Ectodermal cell (in vitro differentiated cells): ENCODE measurements at regions not wholly inside any gene's neighbourhood (a gene's known extent, or its start where the extent isn't known, plus 50 kb on each side); places are given as distances from the start of the nearest gene placed in this dataset.

Experiments used
- H3K27ac ChIP-seq: 2 replicates; pipeline ENCODE4 v1.7.0; 2013; ENCODE audit warnings: mild to moderate bottlenecking, low read depth, low read length; ENCODE audit not compliant: insufficient read depth, poor library complexity, severe bottlenecking
- H3K27me3 ChIP-seq: 2 replicates; pipeline ENCODE4 v1.7.0; 2013; ENCODE audit warnings: mild to moderate bottlenecking, low read length; ENCODE audit not compliant: insufficient read depth, control insufficient read depth, poor library complexity, severe bottlenecking
- H3K36me3 ChIP-seq: one replicate; pipeline ENCODE4 v1.7.0; 2013; ENCODE audit warnings: low read length; ENCODE audit not compliant: control insufficient read depth, insufficient read depth
- H3K4me1 ChIP-seq: one replicate; pipeline ENCODE4 v1.7.0; 2013; ENCODE audit warnings: low read length; ENCODE audit not compliant: control insufficient read depth, insufficient read depth
- H3K4me3 ChIP-seq: 2 replicates; pipeline ENCODE4 v1.7.0; 2013; ENCODE audit warnings: low read depth, low read length, control low read depth; ENCODE audit not compliant: insufficient read depth
- H3K9me3 ChIP-seq: 2 replicates; pipeline ENCODE4 v1.7.0; 2013; ENCODE audit warnings: mild to moderate bottlenecking, low read length, moderate library complexity; ENCODE audit not compliant: control insufficient read depth
- WGBS, 2 experiments: methylation state at CpG; one replicate each; pipeline ENCODE4 v1.1.7; 2013; ENCODE audit warnings: missing lambda C conversion rate in 2 of 2; 5-methylcytosine and 5-hydroxymethylcytosine counted together

DNA sequence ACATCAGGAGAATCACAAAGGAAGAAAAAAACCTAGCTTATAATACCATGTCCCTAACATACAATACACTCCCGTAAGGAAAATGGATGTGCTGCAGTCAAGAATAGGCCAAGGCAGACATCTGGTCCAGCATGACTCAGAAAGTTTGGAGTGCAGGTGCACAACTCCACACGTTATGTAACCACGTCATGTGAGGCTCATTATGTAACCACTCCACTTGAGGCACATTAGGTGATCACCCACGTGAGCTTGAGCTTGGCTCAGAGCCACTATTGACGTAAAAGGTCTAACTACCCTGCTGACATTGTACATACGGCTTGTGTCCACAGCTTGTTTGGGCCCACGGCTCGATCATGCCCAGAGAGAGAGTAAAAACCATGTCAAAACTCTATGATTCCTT lies 99.8 kb upstream of the C1orf21 start:
- H3K4me1 ChIP-seq = no peaks in the 10 kb centered on the region
- no peaks in the 10 kb centered on the region for H3K27me3 ChIP-seq
- peaks cover 7% of the 10 kb centered on the region for H3K9me3 ChIP-seq
- no peaks in the 10 kb centered on the region for H3K36me3 ChIP-seq
- no peak overlapping the region for H3K4me3 ChIP-seq
- H3K27ac ChIP-seq = no peak overlapping the region
- 95 to 97% methylated on average over 8 of the region's 8 CpGs for WGBS, 2 experiments

DNA sequence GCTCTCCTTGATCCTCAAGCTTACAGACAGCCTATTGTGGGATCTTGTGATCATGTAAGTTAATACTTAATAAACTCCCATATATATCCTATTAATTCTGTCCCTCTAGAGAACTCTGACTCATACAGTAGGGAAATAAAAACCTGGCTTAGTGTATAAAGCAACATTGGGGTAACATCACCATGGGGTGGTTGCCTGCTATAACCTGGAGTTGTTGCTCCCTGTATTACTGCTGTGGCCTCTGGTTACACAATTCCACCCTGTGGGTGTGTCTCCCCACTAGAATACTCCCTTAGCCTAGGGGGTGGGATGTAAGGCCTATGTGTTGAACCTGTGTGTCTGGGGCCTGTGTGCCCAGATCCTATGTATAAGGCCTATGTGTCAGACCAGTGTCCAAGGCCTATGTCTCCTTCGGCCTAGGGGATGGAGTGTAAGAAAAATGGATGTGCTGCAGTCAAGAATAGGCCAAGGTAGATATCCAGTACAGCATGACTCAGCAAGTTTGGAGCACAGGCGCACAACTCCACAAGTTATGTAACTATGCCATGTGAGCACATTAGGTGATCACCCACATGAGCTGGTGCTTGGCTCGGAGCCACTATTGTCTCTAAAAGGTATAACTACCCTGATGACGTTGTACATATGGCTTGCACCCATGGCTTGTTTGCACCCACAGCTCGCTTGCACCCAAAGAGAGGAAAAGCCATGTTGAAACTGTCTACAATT lies 96.8 kb upstream of the C1orf21 start:
- Histone ChIP-seq H3K27me3 (no peaks in the 10 kb centered on the region), H3K27ac (no peak overlapping the region), H3K4me1 (no peaks in the 10 kb centered on the region), H3K9me3 (peaks cover 7% of the 10 kb centered on the region), H3K36me3 (no peaks in the 10 kb centered on the region), H3K4me3 (no peak overlapping the region)
- 92 to 95% methylated on average over 5 of the region's 5 CpGs for WGBS, 2 experiments

DNA sequence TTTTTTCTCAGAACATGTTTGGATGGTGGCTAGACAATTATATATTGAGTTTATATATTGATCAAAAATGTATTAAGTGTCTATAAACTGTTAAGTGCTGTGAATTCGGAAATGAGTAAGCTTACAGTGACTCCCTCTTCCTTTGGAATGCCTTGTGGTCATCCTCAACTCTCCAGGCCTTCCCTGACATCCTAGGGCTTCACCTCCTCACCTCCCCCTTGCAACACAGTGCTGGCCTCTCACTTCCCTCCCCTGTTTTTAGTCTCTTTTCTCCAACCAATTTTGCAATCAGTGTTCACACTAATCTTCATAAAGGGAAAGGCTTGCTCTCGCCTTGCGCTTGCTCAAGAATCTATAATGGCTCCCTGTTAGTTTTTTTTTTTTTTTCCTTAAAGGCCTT lies 95.1 kb upstream of the C1orf21 start:
- WGBS, 2 experiments = 94 to 98% methylated on average over 3 of the region's 3 CpGs
- peaks cover 7% of the 10 kb centered on the region for H3K9me3 ChIP-seq
- H3K4me1 ChIP-seq = no peaks in the 10 kb centered on the region
- no peaks in the 10 kb centered on the region for H3K36me3 ChIP-seq
- no peaks in the 10 kb centered on the region for H3K27me3 ChIP-seq
- no peak overlapping the region for H3K4me3 ChIP-seq
- H3K27ac ChIP-seq = no peak overlapping the region

DNA sequence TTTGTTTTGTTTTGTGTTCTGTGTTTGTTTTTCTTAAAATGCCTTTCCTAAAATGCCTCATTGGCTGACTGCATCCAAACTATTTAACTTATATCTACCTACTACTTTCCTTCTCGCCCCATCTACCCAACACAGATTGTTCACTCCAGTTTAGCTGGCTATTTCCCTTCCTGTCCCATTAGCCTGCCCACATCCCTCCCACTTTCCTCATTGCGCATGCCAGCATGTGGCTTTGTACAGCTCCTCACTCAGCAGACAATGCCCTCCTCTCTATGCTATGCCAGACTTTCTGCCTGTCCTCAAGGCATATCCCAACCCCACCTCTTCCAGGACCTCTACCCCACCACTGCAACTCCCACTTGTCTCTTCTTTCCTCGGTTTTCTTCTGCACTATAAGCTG lies 94.7 kb upstream of the C1orf21 start:
- Histone ChIP-seq H3K4me3 (no peak overlapping the region), H3K27me3 (no peaks in the 10 kb centered on the region), H3K27ac (no peak overlapping the region), H3K9me3 (peaks cover 7% of the 10 kb centered on the region), H3K36me3 (no peaks in the 10 kb centered on the region), H3K4me1 (no peaks in the 10 kb centered on the region)
- 90 to 93% methylated on average over 3 of the region's 3 CpGs for WGBS, 2 experiments

DNA sequence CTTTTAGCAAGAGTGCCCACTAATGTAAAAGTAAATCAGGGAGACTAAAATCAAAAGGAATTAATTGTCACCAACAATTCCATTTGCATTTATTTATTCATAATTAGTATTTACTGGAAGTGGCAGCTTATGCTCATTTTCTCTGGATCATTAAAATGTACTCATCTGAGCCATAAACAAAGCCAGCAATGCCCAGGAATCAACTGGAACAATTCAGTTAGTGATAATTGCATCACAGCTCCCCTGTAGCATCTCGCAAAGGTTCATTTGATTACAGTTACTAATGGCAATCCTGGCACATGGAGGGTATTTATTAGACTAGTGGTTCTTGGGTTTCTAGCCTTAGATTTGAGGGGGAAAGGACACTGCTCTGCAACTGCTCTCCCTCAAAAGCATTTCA lies 92.7 kb upstream of the C1orf21 start:
- Histone ChIP-seq H3K27me3 (no peaks in the 10 kb centered on the region), H3K27ac (no peak overlapping the region), H3K9me3 (peaks cover 7% of the 10 kb centered on the region), H3K4me1 (peaks cover 9% of the 10 kb centered on the region), H3K36me3 (no peaks in the 10 kb centered on the region), H3K4me3 (no peak overlapping the region)
- WGBS, 2 experiments = 93 to 100% methylated on average over 1 of the region's 1 CpG

DNA sequence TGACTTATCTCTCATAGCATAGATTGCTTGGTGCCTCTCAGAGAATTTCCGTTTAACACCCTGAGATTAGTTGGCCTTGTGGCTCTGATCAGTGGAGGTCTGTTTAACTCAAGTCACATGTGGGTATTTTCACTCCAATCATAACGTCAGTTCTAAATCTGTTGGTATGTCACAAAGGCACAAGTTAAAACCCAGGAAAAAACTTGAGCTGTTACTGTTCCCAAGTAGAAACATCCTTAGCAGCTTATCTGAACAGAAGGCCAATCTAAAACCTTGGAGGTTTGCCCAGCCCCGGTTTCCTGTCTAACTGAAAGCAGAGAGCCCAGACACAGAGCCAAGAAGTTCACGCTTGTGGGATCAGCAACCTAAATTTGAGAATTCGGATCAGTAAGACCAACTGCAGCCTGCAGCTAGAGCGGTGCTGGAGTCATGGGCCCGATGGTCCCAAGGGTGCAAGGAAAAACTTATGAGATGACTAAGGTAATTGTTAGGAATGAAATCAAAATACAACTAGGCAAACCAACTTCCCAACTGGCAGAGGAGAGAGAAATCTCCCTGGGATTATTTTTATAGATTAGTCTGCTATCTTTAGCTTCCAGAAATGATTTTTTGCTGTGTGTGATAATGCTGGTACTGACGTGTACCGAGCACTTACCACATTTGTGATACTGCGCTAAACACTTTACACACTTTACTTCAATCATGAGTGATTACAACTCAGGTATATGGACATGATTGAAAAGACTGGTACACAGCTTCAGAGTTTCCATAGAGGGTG lies 90.2 kb upstream of the C1orf21 start:
- Histone ChIP-seq H3K36me3 (no peaks in the 10 kb centered on the region), H3K4me1 (peaks cover 13% of the 10 kb centered on the region), H3K27me3 (no peaks in the 10 kb centered on the region), H3K9me3 (no peaks in the 10 kb centered on the region), H3K4me3 (no peak overlapping the region), H3K27ac (no peak overlapping the region)
- 93 to 97% methylated on average over 10 of the region's 10 CpGs for WGBS, 2 experiments

DNA sequence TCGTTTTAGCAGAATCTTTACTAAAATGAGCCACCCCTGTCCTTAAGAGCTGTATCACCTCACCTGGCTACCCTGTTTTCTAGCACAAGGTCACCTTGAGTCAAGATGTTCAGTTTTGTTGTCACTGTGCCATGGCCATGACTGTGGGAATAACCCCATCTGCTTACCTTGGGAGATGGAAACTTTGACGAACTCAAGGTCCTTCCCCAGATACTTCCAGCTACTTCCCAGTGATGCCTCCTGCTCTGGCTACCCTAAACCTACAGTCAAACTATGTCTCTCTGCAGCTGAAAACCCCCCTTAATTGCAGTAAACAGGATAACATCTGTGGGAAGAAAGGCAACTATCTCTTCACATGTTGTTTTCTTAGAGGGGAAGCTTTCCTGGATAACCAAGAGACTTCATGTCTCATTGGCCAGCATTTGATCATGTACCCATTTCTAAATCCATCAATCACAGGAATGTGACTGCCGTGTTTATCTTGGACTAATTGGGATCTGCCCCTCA lies 89.5 kb upstream of the C1orf21 start:
- no peak overlapping the region for H3K27ac ChIP-seq
- no peaks in the 10 kb centered on the region for H3K9me3 ChIP-seq
- H3K27me3 ChIP-seq = no peaks in the 10 kb centered on the region
- WGBS, 2 experiments = 88 to 95% methylated on average over 3 of the region's 3 CpGs
- peaks cover 13% of the 10 kb centered on the region for H3K4me1 ChIP-seq
- no peaks in the 10 kb centered on the region for H3K36me3 ChIP-seq
- H3K4me3 ChIP-seq = no peak overlapping the region

DNA sequence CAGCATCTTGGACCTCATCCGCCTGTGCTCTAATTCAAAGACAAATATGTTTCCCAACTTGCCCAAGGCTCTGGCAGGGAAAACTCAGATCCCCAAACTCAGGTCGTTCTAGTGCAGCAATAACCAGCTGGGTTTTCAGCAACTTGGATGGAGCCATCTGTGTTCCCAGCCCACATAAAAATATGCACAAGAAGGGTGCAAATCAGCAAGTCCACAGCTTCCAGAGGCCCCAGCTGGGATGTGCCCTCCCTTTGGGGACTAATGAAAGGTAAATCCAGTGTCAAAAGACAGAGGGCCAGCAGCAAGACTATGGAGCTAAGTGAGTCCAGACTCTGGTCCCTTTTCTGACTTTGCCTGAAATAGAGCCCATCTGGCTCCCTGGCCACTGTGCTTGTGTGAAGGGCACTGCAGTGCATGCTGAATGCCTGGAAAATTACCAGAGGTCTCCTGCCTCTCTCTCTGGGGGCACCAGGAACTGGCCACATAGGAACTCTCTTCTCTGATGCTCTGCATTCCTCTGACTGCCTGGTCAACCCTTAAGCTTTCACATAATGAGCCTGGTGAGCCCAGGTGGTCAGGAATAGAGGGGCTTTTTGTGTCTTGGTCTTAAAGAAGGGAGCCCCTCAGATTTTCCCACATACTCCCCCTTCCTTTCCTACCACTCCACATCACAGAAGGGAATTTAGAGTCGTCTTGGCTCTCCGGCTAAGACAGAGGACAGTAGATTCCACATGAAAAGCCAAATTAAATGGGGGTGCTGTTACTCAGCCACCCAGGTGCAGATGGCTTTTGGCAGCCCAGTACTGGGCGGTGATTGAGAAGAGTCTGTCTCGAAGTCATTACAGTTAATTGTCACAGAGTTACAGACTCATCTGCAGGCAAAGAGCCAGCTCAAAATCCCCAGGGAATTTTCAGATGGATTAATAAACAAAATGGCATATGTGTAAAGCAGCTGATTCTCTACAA lies 88.1 kb upstream of the C1orf21 start:
- no peak overlapping the region for H3K27ac ChIP-seq
- WGBS, 2 experiments = 76 to 78% methylated on average over 6 of the region's 6 CpGs
- H3K9me3 ChIP-seq = no peaks in the 10 kb centered on the region
- H3K36me3 ChIP-seq = no peaks in the 10 kb centered on the region
- H3K4me3 ChIP-seq = no peak overlapping the region
- no peaks in the 10 kb centered on the region for H3K27me3 ChIP-seq
- H3K4me1 ChIP-seq = peaks cover 13% of the 10 kb centered on the region

GRCh38 chr1:184299406-184299790 lies 87.4 kb upstream of the C1orf21 start:
- WGBS, 2 experiments = 94 to 96% methylated on average over 2 of the region's 2 CpGs
- Histone ChIP-seq H3K27ac (no peak overlapping the region), H3K4me1 (peaks cover 13% of the 10 kb centered on the region), H3K9me3 (no peaks in the 10 kb centered on the region), H3K36me3 (no peaks in the 10 kb centered on the region), H3K4me3 (no peak overlapping the region), H3K27me3 (no peaks in the 10 kb centered on the region)
